ENCODE measurements at regions not wholly inside any gene's neighbourhood (a gene's known extent, or its start where the extent isn't known, plus 50 kb on each side); places are given as distances from the start of the nearest gene placed in this dataset.

DNA sequence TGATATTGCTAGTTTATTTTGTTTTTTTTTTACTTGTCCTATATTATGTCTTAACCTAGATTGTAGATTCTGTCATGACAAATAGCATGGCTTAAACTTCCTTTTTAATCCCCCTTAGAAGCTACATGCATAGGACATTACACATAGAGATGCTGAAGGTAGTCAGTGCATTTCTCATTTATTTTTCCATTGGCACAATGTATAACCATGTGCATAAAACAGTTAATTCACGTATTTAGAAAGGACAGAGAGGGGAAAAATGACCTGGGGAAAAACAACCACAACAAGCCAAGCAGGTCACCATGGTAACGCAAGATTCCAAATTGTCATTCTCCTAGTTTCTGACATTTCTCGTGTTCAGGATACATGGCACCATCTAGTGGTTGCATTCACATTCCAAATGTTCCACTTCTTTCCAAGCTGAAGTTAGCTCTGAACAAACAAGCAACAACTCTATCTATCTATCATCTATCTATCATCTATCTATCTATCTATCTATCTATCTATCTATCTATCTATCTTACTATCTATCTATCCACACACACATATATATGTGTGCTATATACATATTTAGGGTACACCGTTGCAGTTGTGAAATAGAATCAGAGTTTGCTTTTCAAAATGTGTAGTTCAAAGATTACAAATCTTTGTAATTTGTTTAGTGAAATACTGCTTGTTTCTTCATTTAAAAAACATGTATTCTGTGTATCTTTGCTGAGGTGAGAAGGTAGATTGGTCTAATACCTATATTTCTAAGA lies 487.2 kb upstream of the ST8SIA4 start:
- H3K9me2 ChIP-seq: no peaks in the 10 kb centered on the region
- no peak overlapping the region for H3K4me3 ChIP-seq (ENCODE audit: low read depth in 2 of 2, low read length in 1 of 2)
- H3F3A ChIP-seq (replicated peaks; ENCODE audit: insufficient read depth): no peaks in the 10 kb centered on the region
- no peaks in the 10 kb centered on the region for H3K4me1 ChIP-seq (ENCODE audit: control insufficient read depth in 1 of 2, insufficient read depth in 2 of 2, low read depth in 1 of 2, low read length in 1 of 2)
- TF ChIP-seq, protein P1, sequence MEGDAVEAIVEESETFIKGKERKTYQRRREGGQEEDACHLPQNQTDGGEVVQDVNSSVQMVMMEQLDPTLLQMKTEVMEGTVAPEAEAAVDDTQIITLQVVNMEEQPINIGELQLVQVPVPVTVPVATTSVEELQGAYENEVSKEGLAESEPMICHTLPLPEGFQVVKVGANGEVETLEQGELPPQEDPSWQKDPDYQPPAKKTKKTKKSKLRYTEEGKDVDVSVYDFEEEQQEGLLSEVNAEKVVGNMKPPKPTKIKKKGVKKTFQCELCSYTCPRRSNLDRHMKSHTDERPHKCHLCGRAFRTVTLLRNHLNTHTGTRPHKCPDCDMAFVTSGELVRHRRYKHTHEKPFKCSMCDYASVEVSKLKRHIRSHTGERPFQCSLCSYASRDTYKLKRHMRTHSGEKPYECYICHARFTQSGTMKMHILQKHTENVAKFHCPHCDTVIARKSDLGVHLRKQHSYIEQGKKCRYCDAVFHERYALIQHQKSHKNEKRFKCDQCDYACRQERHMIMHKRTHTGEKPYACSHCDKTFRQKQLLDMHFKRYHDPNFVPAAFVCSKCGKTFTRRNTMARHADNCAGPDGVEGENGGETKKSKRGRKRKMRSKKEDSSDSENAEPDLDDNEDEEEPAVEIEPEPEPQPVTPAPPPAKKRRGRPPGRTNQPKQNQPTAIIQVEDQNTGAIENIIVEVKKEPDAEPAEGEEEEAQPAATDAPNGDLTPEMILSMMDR (IDR thresholded peaks at IDR 0.05): peak; percentile 73
- peak; percentile 60 for TF ChIP-seq SMC3 (IDR thresholded peaks at IDR 0.05; ENCODE audit: low read depth, low read length)
- TF ChIP-seq RAD21 (IDR thresholded peaks at IDR 0.05; ENCODE audit: low read length): peak; percentile 77
- TF ChIP-seq, protein P2, sequence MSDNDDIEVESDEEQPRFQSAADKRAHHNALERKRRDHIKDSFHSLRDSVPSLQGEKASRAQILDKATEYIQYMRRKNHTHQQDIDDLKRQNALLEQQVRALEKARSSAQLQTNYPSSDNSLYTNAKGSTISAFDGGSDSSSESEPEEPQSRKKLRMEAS (IDR thresholded peaks at IDR 0.05; ENCODE audit: low read depth): no peak
- 4% methylated on average over 4 of the region's 4 CpGs for WGBS (ENCODE audit: low lambda C conversion rate)
- no peak overlapping the region for H3K9ac ChIP-seq
- H2AFZ ChIP-seq (ENCODE audit: low read depth): no peak overlapping the region
- ChIA-PET CTCF (interaction anchor here (0.6 to 2.0 kb wide), 13 partner anchors 11 to 960 kb away, joined by 3 to 9 read pairs (median 4); no protein-coding TSS in a partner anchor), POLR2A (no interaction called here)
- H3K27ac ChIP-seq (ENCODE audit: low read depth in 2 of 2, low read length in 1 of 2): no peak overlapping the region
- H3K27me3 ChIP-seq (ENCODE audit: insufficient read depth): no peaks in the 10 kb centered on the region
- no peaks in the 10 kb centered on the region for H3K9me3 ChIP-seq
- no peaks in the 10 kb centered on the region for H3K79me2 ChIP-seq (ENCODE audit: insufficient read depth)
- no peaks in the 10 kb centered on the region for H3K36me3 ChIP-seq (replicated peaks in 1 of 2; ENCODE audit: control insufficient read depth in 1 of 2, insufficient read depth in 2 of 2, low read length in 1 of 2)
- no peak overlapping the region for H3K4me2 ChIP-seq
- no peaks in the 10 kb centered on the region for H4K20me1 ChIP-seq (ENCODE audit: insufficient read depth)
- DNase-seq: peak; percentile 2

DNA sequence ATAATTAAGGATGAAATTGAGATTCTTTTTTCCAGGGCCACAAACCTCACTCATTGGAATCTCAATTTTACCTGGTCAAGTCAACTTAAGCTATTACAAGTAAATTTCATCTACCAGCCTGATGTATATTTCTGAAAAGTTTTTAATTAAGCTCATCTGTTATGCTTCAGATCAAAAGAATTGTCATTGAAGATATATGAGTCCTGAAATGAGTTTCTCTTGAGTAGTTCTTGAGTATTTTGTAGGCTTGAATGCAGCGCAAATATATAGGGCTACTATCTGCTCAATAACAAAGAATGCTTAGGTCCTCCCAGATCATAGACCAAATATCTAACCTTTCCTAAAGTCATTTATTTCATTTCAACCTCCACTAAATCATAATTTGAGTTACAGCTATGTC lies 482.2 kb upstream of the ST8SIA4 start:
- no peaks in the 10 kb centered on the region for H3F3A ChIP-seq (replicated peaks; ENCODE audit: insufficient read depth)
- no peak for DNase-seq
- 88% methylated on average over 1 of the region's 1 CpG for WGBS (ENCODE audit: low lambda C conversion rate)
- TF ChIP-seq EP300 (IDR thresholded peaks at IDR 0.05; ENCODE audit: borderline replicate concordance in 1 of 2, low read depth in 1 of 2, low read length in 1 of 2) (no peak), FOXJ3 (CRISPR knock-in tag; IDR thresholded peaks at IDR 0.05) (no peak), RAD21 (IDR thresholded peaks at IDR 0.05; ENCODE audit: low read length) (no peak), MXI1 (IDR thresholded peaks at IDR 0.05; ENCODE audit: low read depth, low read length) (no peak), MEF2A (IDR thresholded peaks at IDR 0.05; ENCODE audit: borderline replicate concordance, low read depth) (no peak)
- no peaks in the 10 kb centered on the region for H3K9me3 ChIP-seq
- no peaks in the 10 kb centered on the region for H4K20me1 ChIP-seq (ENCODE audit: insufficient read depth)
- no peaks in the 10 kb centered on the region for H3K36me3 ChIP-seq (replicated peaks in 1 of 2; ENCODE audit: control insufficient read depth in 1 of 2, insufficient read depth in 2 of 2, low read length in 1 of 2)
- no peaks in the 10 kb centered on the region for H3K9me2 ChIP-seq
- H2AFZ ChIP-seq (ENCODE audit: low read depth): no peak overlapping the region
- no peak overlapping the region for H3K9ac ChIP-seq
- ChIA-PET POLR2A (no interaction called here), CTCF (no interaction called here)
- no peaks in the 10 kb centered on the region for H3K27me3 ChIP-seq (ENCODE audit: insufficient read depth)
- no peak overlapping the region for H3K4me3 ChIP-seq (ENCODE audit: low read depth in 2 of 2, low read length in 1 of 2)
- no peak overlapping the region for H3K27ac ChIP-seq (ENCODE audit: low read depth in 2 of 2, low read length in 1 of 2)
- H3K79me2 ChIP-seq (ENCODE audit: insufficient read depth): no peaks in the 10 kb centered on the region
- no peak overlapping the region for H3K4me2 ChIP-seq
- no peaks in the 10 kb centered on the region for H3K4me1 ChIP-seq (ENCODE audit: control insufficient read depth in 1 of 2, insufficient read depth in 2 of 2, low read depth in 1 of 2, low read length in 1 of 2)

DNA sequence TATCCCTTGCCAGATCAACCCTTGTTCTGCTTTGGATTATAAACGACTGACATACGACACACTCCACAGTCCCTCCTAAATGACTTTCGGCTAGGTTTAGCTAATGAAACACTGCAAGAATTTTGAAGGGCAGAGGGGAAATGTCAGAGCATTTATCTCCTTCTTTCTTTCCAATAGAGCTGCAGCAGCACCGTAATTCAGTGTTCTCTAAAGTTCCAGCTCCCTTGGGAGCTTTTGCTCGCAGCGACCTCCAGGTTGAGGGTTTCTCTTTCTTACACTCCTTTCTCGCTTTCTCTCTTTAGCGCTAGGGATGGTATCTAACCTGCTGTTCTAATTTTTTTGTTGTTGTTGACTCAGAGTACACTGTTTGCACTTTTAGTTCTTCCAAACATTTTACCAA lies 467.1 kb upstream of the ST8SIA4 start:
- Histone ChIP-seq H3K9ac (no peak overlapping the region), H3K27me3 (ENCODE audit: insufficient read depth) (no peaks in the 10 kb centered on the region), H2AFZ (ENCODE audit: low read depth) (no peak overlapping the region), H3K4me2 (no peak overlapping the region), H3K4me1 (ENCODE audit: control insufficient read depth in 1 of 2, insufficient read depth in 2 of 2, low read depth in 1 of 2, low read length in 1 of 2) (no peaks in the 10 kb centered on the region), H4K20me1 (ENCODE audit: insufficient read depth) (no peaks in the 10 kb centered on the region), H3K27ac (ENCODE audit: low read depth in 2 of 2, low read length in 1 of 2) (no peak overlapping the region), H3K4me3 (ENCODE audit: low read depth in 2 of 2, low read length in 1 of 2) (0 out of 4 replicates have a peak overlapping the region, but pooled peaks of 1 of the 2 experiments have one; percentile 11), H3K9me2 (no peaks in the 10 kb centered on the region), H3K79me2 (ENCODE audit: insufficient read depth) (no peaks in the 10 kb centered on the region), H3K9me3 (no peaks in the 10 kb centered on the region), H3F3A (replicated peaks; ENCODE audit: insufficient read depth) (no peaks in the 10 kb centered on the region), H3K36me3 (replicated peaks in 1 of 2; ENCODE audit: control insufficient read depth in 1 of 2, insufficient read depth in 2 of 2, low read length in 1 of 2) (no peaks in the 10 kb centered on the region)
- CTCF ChIA-PET: no interaction called here
- POLR2A ChIA-PET: no interaction called here
- no peak for DNase-seq
- 30% methylated on average over 8 of the region's 8 CpGs for WGBS (ENCODE audit: low lambda C conversion rate)
- TF ChIP-seq EP300 (IDR thresholded peaks at IDR 0.05; ENCODE audit: borderline replicate concordance in 1 of 2, low read depth in 1 of 2, low read length in 1 of 2) (no peak), MXI1 (IDR thresholded peaks at IDR 0.05; ENCODE audit: low read depth, low read length) (no peak), RXRA (IDR thresholded peaks at IDR 0.05; ENCODE audit: borderline replicate concordance, low read depth) (no peak), FOXJ3 (CRISPR knock-in tag; IDR thresholded peaks at IDR 0.05) (no peak), NRF1 (IDR thresholded peaks at IDR 0.05; ENCODE audit: low read depth, low read length) (no peak), MEF2A (IDR thresholded peaks at IDR 0.05; ENCODE audit: borderline replicate concordance, low read depth) (no peak), ELF1 (IDR thresholded peaks at IDR 0.05) (no peak), TAF1 (IDR thresholded peaks at IDR 0.05; ENCODE audit: borderline replicate concordance, low read depth, low read length) (no peak), RFX5 (IDR thresholded peaks at IDR 0.05; ENCODE audit: low read length) (no peak), NFIC (IDR thresholded peaks at IDR 0.05; ENCODE audit: borderline replicate concordance) (no peak), CHD2 (IDR thresholded peaks at IDR 0.05; ENCODE audit: low read length, partially characterized antibody) (no peak), FOXM1 (IDR thresholded peaks at IDR 0.05; ENCODE audit: low read depth) (no peak)
- TF ChIP-seq, protein P3, sequence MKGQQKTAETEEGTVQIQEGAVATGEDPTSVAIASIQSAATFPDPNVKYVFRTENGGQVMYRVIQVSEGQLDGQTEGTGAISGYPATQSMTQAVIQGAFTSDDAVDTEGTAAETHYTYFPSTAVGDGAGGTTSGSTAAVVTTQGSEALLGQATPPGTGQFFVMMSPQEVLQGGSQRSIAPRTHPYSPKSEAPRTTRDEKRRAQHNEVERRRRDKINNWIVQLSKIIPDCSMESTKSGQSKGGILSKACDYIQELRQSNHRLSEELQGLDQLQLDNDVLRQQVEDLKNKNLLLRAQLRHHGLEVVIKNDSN (IDR thresholded peaks at IDR 0.05; ENCODE audit: borderline replicate concordance, low read depth): no peak
- TF ChIP-seq, protein P4, sequence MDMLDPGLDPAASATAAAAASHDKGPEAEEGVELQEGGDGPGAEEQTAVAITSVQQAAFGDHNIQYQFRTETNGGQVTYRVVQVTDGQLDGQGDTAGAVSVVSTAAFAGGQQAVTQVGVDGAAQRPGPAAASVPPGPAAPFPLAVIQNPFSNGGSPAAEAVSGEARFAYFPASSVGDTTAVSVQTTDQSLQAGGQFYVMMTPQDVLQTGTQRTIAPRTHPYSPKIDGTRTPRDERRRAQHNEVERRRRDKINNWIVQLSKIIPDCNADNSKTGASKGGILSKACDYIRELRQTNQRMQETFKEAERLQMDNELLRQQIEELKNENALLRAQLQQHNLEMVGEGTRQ (IDR thresholded peaks at IDR 0.05; ENCODE audit: borderline replicate concordance, low read depth, low read length): no peak

Measured in SK-N-SH (cell line).